H9 (cell line): ENCODE measurements at regions not wholly inside any gene's neighbourhood (a gene's known extent, or its start where the extent isn't known, plus 50 kb on each side); places are given as distances from the start of the nearest gene placed in this dataset.

ENCODE experiments used
- DNase-seq: peaks from one replicate; pipeline ENCODE4 v3.0.0-alpha.2; 2017
- H2AFZ ChIP-seq: one replicate; pipeline ENCODE4 v1.6.1; 2013; ENCODE audit warnings: mild to moderate bottlenecking, low read length, control low read depth, moderate library complexity
- H2AK5ac ChIP-seq: 2 replicates; pipeline ENCODE4 v1.6.1; 2013; ENCODE audit warnings: low read length, control low read depth, mixed read lengths; ENCODE audit not compliant: insufficient read length
- H2BK120ac ChIP-seq: one replicate; pipeline ENCODE4 v1.6.1; 2013; ENCODE audit warnings: low read depth, mild to moderate bottlenecking, low read length, control low read depth, inconsistent platforms; ENCODE audit not compliant: poor library complexity, severe bottlenecking
- H2BK12ac ChIP-seq: 2 replicates; pipeline ENCODE4 v1.6.1; 2013; ENCODE audit warnings: low read length, control low read depth, mixed read lengths, low read depth; ENCODE audit not compliant: insufficient read length
- H2BK15ac ChIP-seq: 2 replicates; pipeline ENCODE4 v1.6.1; 2013; ENCODE audit warnings: low read depth, low read length, control low read depth
- H2BK20ac ChIP-seq: one replicate; pipeline ENCODE4 v1.6.1; 2013; ENCODE audit warnings: low read depth, mild to moderate bottlenecking, low read length, control low read depth, inconsistent platforms; ENCODE audit not compliant: poor library complexity, severe bottlenecking
- H2BK5ac ChIP-seq: 2 replicates; pipeline ENCODE4 v1.6.1; 2013; ENCODE audit warnings: low read length, control low read depth, mixed read lengths; ENCODE audit not compliant: insufficient read length
- H3K14ac ChIP-seq: 2 replicates; pipeline ENCODE4 v1.6.1; 2013; ENCODE audit warnings: low read length, control low read depth; ENCODE audit not compliant: insufficient read depth
- H3K18ac ChIP-seq: 2 replicates; pipeline ENCODE4 v1.6.1; 2013; ENCODE audit warnings: low read depth, mild to moderate bottlenecking, mixed read lengths, low read length, control low read depth; ENCODE audit not compliant: insufficient read length
- H3K23ac ChIP-seq: 2 replicates; pipeline ENCODE4 v1.6.1; 2013; ENCODE audit warnings: low read length, control low read depth, mixed read lengths, low read depth; ENCODE audit not compliant: insufficient read length
- H3K23me2 ChIP-seq: 2 replicates; pipeline ENCODE4 v1.6.1; 2013; ENCODE audit warnings: low read depth, mild to moderate bottlenecking, mixed read lengths, low read length, control low read depth; ENCODE audit not compliant: insufficient read length, poor library complexity, severe bottlenecking
- H3K27ac ChIP-seq: 2 replicates; pipeline ENCODE4 v1.5.1; 2013; ENCODE audit warnings: low read length, control low read depth, mixed read lengths, low read depth; ENCODE audit not compliant: insufficient read length
- H3K27me3 ChIP-seq: 2 replicates; pipeline ENCODE4 v1.6.1; 2013; ENCODE audit warnings: low read length, control low read depth, inconsistent platforms; ENCODE audit not compliant: insufficient read depth
- H3K4ac ChIP-seq: 2 replicates; pipeline ENCODE4 v1.6.1; 2013; ENCODE audit warnings: low read depth, mild to moderate bottlenecking, control low read depth, inconsistent platforms, low read length, moderate library complexity
- H3K4me1 ChIP-seq: 2 replicates; pipeline ENCODE4 v1.6.1; 2013; ENCODE audit warnings: low read length, control low read depth, inconsistent platforms; ENCODE audit not compliant: insufficient read depth
- H3K4me2 ChIP-seq: 2 replicates; pipeline ENCODE4 v1.6.1; 2013; ENCODE audit warnings: low read length, control low read depth, mixed read lengths; ENCODE audit not compliant: insufficient read length, insufficient read depth
- H3K56ac ChIP-seq: 2 replicates; pipeline ENCODE4 v1.6.1; 2013; ENCODE audit warnings: low read depth, mild to moderate bottlenecking, mixed read lengths, low read length, control low read depth; ENCODE audit not compliant: insufficient read length
- H3K79me1 ChIP-seq: 2 replicates; pipeline ENCODE4 v1.6.1; 2013; ENCODE audit warnings: low read depth, mild to moderate bottlenecking, moderate library complexity, low read length, control low read depth, inconsistent platforms; ENCODE audit not compliant: insufficient read depth, poor library complexity, severe bottlenecking
- H3K79me2 ChIP-seq: 2 replicates; pipeline ENCODE4 v1.6.1; 2013; ENCODE audit warnings: low read length, control low read depth, inconsistent platforms; ENCODE audit not compliant: insufficient read depth
- H3K9ac ChIP-seq: 2 replicates; pipeline ENCODE4 v1.6.1; 2013; ENCODE audit warnings: low read length, control low read depth, mixed read lengths; ENCODE audit not compliant: insufficient read length; ENCODE audit errors: extremely low read depth
- H3K9me3 ChIP-seq: one replicate; pipeline ENCODE4 v1.6.1; 2013; ENCODE audit warnings: low read depth, low read length, inconsistent platforms; ENCODE audit not compliant: control insufficient read depth
- H3T11ph ChIP-seq: one replicate; pipeline ENCODE4 v1.6.1; 2013; ENCODE audit warnings: mild to moderate bottlenecking, low read length, control low read depth, inconsistent platforms
- H4K20me1 ChIP-seq: one replicate; pipeline ENCODE4 v1.6.1; 2013; ENCODE audit not compliant: control insufficient read depth, insufficient read length, insufficient read depth
- H4K5ac ChIP-seq: 2 replicates; pipeline ENCODE4 v1.6.1; 2013; ENCODE audit warnings: low read depth, mild to moderate bottlenecking, mixed read lengths, low read length, control low read depth; ENCODE audit not compliant: insufficient read length
- H4K8ac ChIP-seq: replicated peaks from 2 replicates; pipeline ENCODE4 v1.6.1; 2013; ENCODE audit warnings: low read length, control low read depth, mixed read lengths, low read depth; ENCODE audit not compliant: insufficient read length
- H4K91ac ChIP-seq: 2 replicates; pipeline ENCODE4 v1.6.1; 2013; ENCODE audit warnings: low read depth, mild to moderate bottlenecking, moderate library complexity, mixed read lengths, low read length, control low read depth; ENCODE audit not compliant: insufficient read length
- H3K27ac Mint-ChIP-seq, 3 experiments: 2 replicates in 2 of 3; 3 replicates in 1 of 3; pipeline ENCODE4 v1.8.0; 2020 to 2021; ENCODE audit warnings: mixed read lengths in 3 of 3, mild to moderate bottlenecking in 1 of 3, moderate library complexity in 1 of 3
- H3K27me3 Mint-ChIP-seq: 2 replicates; pipeline ENCODE4 v1.8.0; 2021; ENCODE audit warnings: low read depth, mild to moderate bottlenecking, moderate library complexity, mixed read lengths
- H3K36me3 Mint-ChIP-seq, 3 experiments: 2 replicates in 2 of 3; 3 replicates in 1 of 3; pipeline ENCODE4 v1.8.0; 2020 to 2021; ENCODE audit warnings: low read depth in 3 of 3, mixed read lengths in 3 of 3; ENCODE audit not compliant: insufficient read depth in 1 of 3
- H3K4me1 Mint-ChIP-seq, 2 experiments: 2 replicates each; pipeline ENCODE4 v1.8.0; 2020; ENCODE audit warnings: mixed read lengths in 2 of 2
- H3K4me3 Mint-ChIP-seq, 2 experiments: 2 replicates in 1 of 2; 3 replicates in 1 of 2; pipeline ENCODE4 v1.8.0; 2020 to 2021; ENCODE audit warnings: mild to moderate bottlenecking in 2 of 2, mixed read lengths in 2 of 2, moderate library complexity in 1 of 2
- H3K9me3 Mint-ChIP-seq, 2 experiments: 2 replicates in 1 of 2; 3 replicates in 1 of 2; pipeline ENCODE4 v1.8.0; 2020; ENCODE audit warnings: mild to moderate bottlenecking in 2 of 2, mixed read lengths in 2 of 2, moderate library complexity in 1 of 2
- WGBS: extraction: QIAGEN DNeasy Blood & Tissue Kit; methylation state at CpG from one replicate; pipeline ENCODE4 v1.1.7; 2013; ENCODE audit warnings: missing lambda C conversion rate, low lambda C conversion rate, mixed read lengths; ENCODE audit not compliant: insufficient read length; ENCODE audit errors: extremely low coverage; 5-methylcytosine and 5-hydroxymethylcytosine counted together
- TF ChIP-seq, protein P1 (sequence below): fragments of 200-600 bp; sonication (generic); conservative IDR thresholded peaks from 3 replicates; pipeline ENCODE4 v1.8.0; 2021; ENCODE audit warnings: antibody characterized with exemption, mild to moderate bottlenecking

GRCh38 chr5:154576429-154576806 is 98.4 kb upstream of the HAND1 start:
- Histone ChIP-seq H3K9me3 (no peaks in the 10 kb centered on the region), H3K79me1 (no peaks in the 10 kb centered on the region), H3T11ph (no peak overlapping the region), H3K27me3 (no peaks in the 10 kb centered on the region), H2BK5ac (no peak overlapping the region), H3K4ac (no peak overlapping the region), H3K4me2 (no peak overlapping the region), H4K5ac (no peak overlapping the region), H3K18ac (no peak overlapping the region), H3K14ac (no peak overlapping the region), H3K79me2 (no peaks in the 10 kb centered on the region), H3K23ac (no peak overlapping the region), H2BK12ac (no peak overlapping the region), H3K23me2 (no peaks in the 10 kb centered on the region), H3K9ac (no peak overlapping the region), H3K4me1 (peaks cover under 1% of the 10 kb centered on the region; the same call in 1 of the 2 replicates), H4K20me1 (no peaks in the 10 kb centered on the region), H2AK5ac (no peak overlapping the region), H4K91ac (no peak overlapping the region), H2BK20ac (no peak overlapping the region), H2BK120ac (no peak overlapping the region), H4K8ac (no peak overlapping the region), H2BK15ac (no peak overlapping the region), H3K56ac (no peak overlapping the region), H2AFZ (no peak overlapping the region), H3K27ac (no peak overlapping the region)
- Mint-ChIP-seq H3K4me1 (peaks cover 11 to 22% of the 10 kb centered on the region in 2 experiments), H3K4me3 (no peak overlapping the region), H3K9me3 (no peaks in the 10 kb centered on the region), H3K27ac (no peak overlapping the region), H3K27me3 (peaks cover 8% of the 10 kb centered on the region), H3K36me3 (no peaks in the 10 kb centered on the region)
- WGBS: no CpG with 5 or more reads among the region's 9 CpGs
- TF ChIP-seq, protein P1, sequence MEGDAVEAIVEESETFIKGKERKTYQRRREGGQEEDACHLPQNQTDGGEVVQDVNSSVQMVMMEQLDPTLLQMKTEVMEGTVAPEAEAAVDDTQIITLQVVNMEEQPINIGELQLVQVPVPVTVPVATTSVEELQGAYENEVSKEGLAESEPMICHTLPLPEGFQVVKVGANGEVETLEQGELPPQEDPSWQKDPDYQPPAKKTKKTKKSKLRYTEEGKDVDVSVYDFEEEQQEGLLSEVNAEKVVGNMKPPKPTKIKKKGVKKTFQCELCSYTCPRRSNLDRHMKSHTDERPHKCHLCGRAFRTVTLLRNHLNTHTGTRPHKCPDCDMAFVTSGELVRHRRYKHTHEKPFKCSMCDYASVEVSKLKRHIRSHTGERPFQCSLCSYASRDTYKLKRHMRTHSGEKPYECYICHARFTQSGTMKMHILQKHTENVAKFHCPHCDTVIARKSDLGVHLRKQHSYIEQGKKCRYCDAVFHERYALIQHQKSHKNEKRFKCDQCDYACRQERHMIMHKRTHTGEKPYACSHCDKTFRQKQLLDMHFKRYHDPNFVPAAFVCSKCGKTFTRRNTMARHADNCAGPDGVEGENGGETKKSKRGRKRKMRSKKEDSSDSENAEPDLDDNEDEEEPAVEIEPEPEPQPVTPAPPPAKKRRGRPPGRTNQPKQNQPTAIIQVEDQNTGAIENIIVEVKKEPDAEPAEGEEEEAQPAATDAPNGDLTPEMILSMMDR: no peak
- DNase-seq: no peak
